Keratinocyte (primary cell): ENCODE measurements at regions not wholly inside any gene's neighbourhood (a gene's known extent, or its start where the extent isn't known, plus 50 kb on each side); places are given as distances from the start of the nearest gene placed in this dataset.

Experiments used
- DNase-seq: peaks from one replicate; pipeline ENCODE4 v3.0.0-alpha.2; 2011; ENCODE audit warnings: low read depth, missing footprints, low spot score
- FAIRE-seq: peaks from 2 replicates; lab custom pipeline; 2011; peaks lifted over from hg19 to GRCh38; lab: Jason Lieb, UNC
- H2AFZ ChIP-seq: 2 replicates; pipeline ENCODE4 v1.6.0; 2012; ENCODE audit warnings: low read length, control low read depth, inconsistent platforms; ENCODE audit not compliant: control insufficient read depth
- H3K27ac ChIP-seq: 2 replicates; pipeline ENCODE4 v1.5.1; 2011; ENCODE audit warnings: low read length; ENCODE audit not compliant: control insufficient read depth, insufficient read depth
- H3K27me3 ChIP-seq: 3 replicates; pipeline ENCODE4 v1.6.0; 2011; ENCODE audit warnings: low read length; ENCODE audit not compliant: control insufficient read depth, insufficient read depth; ENCODE audit errors: extremely low read depth
- H3K36me3 ChIP-seq, 2 experiments: 2 replicates in 1 of 2; 3 replicates in 1 of 2; pipeline ENCODE4 v1.5.1; 2011; ENCODE audit warnings: low read length in 2 of 2, mild to moderate bottlenecking in 1 of 2; ENCODE audit not compliant: control insufficient read depth in 2 of 2, insufficient read depth in 2 of 2; ENCODE audit errors: extremely low read depth in 1 of 2
- H3K4me1 ChIP-seq: 3 replicates; pipeline ENCODE4 v1.5.1; 2011; ENCODE audit warnings: low read length; ENCODE audit not compliant: control insufficient read depth, insufficient read depth; ENCODE audit errors: extremely low read depth
- H3K4me2 ChIP-seq: 3 replicates; pipeline ENCODE4 v1.6.0; 2011; ENCODE audit warnings: low read depth, low read length; ENCODE audit not compliant: control insufficient read depth, insufficient read depth; ENCODE audit errors: extremely low read depth
- H3K4me3 ChIP-seq, 3 experiments: fragments of 200-600 bp in 1 of 3; sonication (generic) in 1 of 3; 2 replicates in 2 of 3; 3 replicates in 1 of 3; pipeline ENCODE4 v1.5.1; 2011 to 2016; ENCODE audit warnings: low read length in 3 of 3, mild to moderate bottlenecking in 3 of 3, control low read depth in 2 of 3, inconsistent platforms in 1 of 3, low read depth in 1 of 3, mixed read lengths in 1 of 3, mixed run types in 1 of 3, moderate library complexity in 1 of 3; ENCODE audit not compliant: control insufficient read depth in 2 of 3, insufficient read depth in 2 of 3; ENCODE audit errors: extremely low read depth in 1 of 3
- H3K79me2 ChIP-seq: 2 replicates; pipeline ENCODE4 v1.6.0; 2012; ENCODE audit warnings: low read length; ENCODE audit not compliant: control insufficient read depth, insufficient read depth
- H3K9ac ChIP-seq: 3 replicates; pipeline ENCODE4 v1.6.0; 2011; ENCODE audit warnings: low read length; ENCODE audit not compliant: control insufficient read depth, insufficient read depth; ENCODE audit errors: extremely low read depth
- H3K9me1 ChIP-seq: 3 replicates; pipeline ENCODE4 v1.6.0; 2011; ENCODE audit warnings: low read length; ENCODE audit not compliant: control insufficient read depth, insufficient read depth; ENCODE audit errors: extremely low read depth
- H3K9me3 ChIP-seq: 2 replicates; pipeline ENCODE4 v1.5.1; 2012; ENCODE audit warnings: low read depth, low read length; ENCODE audit not compliant: control insufficient read depth
- H4K20me1 ChIP-seq: 3 replicates; pipeline ENCODE4 v1.6.0; 2011; ENCODE audit warnings: low read length; ENCODE audit not compliant: control insufficient read depth, insufficient read depth; ENCODE audit errors: extremely low read depth
- CTCF ChIP-seq, 3 experiments: IDR thresholded peaks in 1 of 3; conservative IDR thresholded peaks in 1 of 3; optimal IDR thresholded peaks in 1 of 3; 2 replicates in 2 of 3; 3 replicates in 1 of 3; pipeline versions ENCODE3 to v1.5.1; 2011; ENCODE audit warnings: low read length in 3 of 3, mild to moderate bottlenecking in 3 of 3, moderate library complexity in 2 of 3, control low read depth in 1 of 3, inconsistent platforms in 1 of 3; ENCODE audit not compliant: insufficient read depth in 2 of 3; ENCODE audit errors: extremely low read depth in 1 of 3
- EZH2 ChIP-seq: IDR thresholded peaks from one replicate; pipeline ENCODE4 v1.6.1; 2012; ENCODE audit warnings: inconsistent platforms, mild to moderate bottlenecking, low read length, moderate library complexity
- dilution Hi-C: fragments of 300-500 bp; cut with MboI; formaldehyde crosslinking; loops from one replicate; pipeline ENCODE4 v1.7.0; 2020; ENCODE audit warnings: low sequenced_read_pairs; ENCODE audit not compliant: extremely low pct_ligation_motif_present

- Histone ChIP-seq H3K36me3 (no peaks in the 10 kb centered on the region), H3K4me1 (no peaks in the 10 kb centered on the region), H3K4me3 (no peak overlapping the region), H3K27me3 (peaks cover 19% of the 10 kb centered on the region), H3K27ac (no peak overlapping the region), H3K79me2 (no peaks in the 10 kb centered on the region), H2AFZ (no peak overlapping the region), H3K9me3 (no peaks in the 10 kb centered on the region), H3K4me2 (no peak overlapping the region), H3K9me1 (no peaks in the 10 kb centered on the region), H3K9ac (no peak overlapping the region), H4K20me1 (no peaks in the 10 kb centered on the region)
- dilution Hi-C loops: no loop called here
- TF ChIP-seq CTCF (optimal IDR thresholded peaks at IDR 0.05 in 1 of 3, IDR thresholded peaks at IDR 0.05 in 1 of 3, conservative IDR thresholded peaks at IDR 0.05 in 1 of 3; ENCODE audit: extremely low read depth in 1 of 3, insufficient read depth in 2 of 3, low read length in 3 of 3) (no peak), EZH2 (no peak)
- DNase-seq (no peak), FAIRE-seq (no peak)
These were observed 190.6 kb upstream of the SDK2 start for GRCh38 chr17:73834684-73835343.

GRCh38 chr17:73835605-73836004, 191.4 kb upstream of the SDK2 start:
- H3K9me1 ChIP-seq: no peaks in the 10 kb centered on the region
- TF ChIP-seq CTCF (optimal IDR thresholded peaks at IDR 0.05 in 1 of 3, IDR thresholded peaks at IDR 0.05 in 1 of 3, conservative IDR thresholded peaks at IDR 0.05 in 1 of 3; ENCODE audit: extremely low read depth in 1 of 3, insufficient read depth in 2 of 3, low read length in 3 of 3): no peak
- TF ChIP-seq EZH2: no peak
- H3K4me3 ChIP-seq: no peak overlapping the region
- no peaks in the 10 kb centered on the region for H4K20me1 ChIP-seq
- no peak overlapping the region for H2AFZ ChIP-seq
- H3K4me1 ChIP-seq: no peaks in the 10 kb centered on the region
- H3K9me3 ChIP-seq: no peaks in the 10 kb centered on the region
- peaks cover 24% of the 10 kb centered on the region for H3K27me3 ChIP-seq
- H3K27ac ChIP-seq: no peak overlapping the region
- dilution Hi-C loops: no loop called here
- H3K9ac ChIP-seq: no peak overlapping the region
- no peak overlapping the region for H3K4me2 ChIP-seq
- H3K79me2 ChIP-seq: no peaks in the 10 kb centered on the region
- H3K36me3 ChIP-seq: no peaks in the 10 kb centered on the region
- no peak for FAIRE-seq
- no peak for DNase-seq
